ENCODE measurements at regions not wholly inside any gene's neighbourhood (a gene's known extent, or its start where the extent isn't known, plus 50 kb on each side); places are given as distances from the start of the nearest gene placed in this dataset.
"Not testable (repeated sequence)": the region's sequence is repeated elsewhere in the genome, so short reads cannot be mapped to it uniquely, and the experiment has no call there.

GRCh38 chr3:175940881-175941280 is 1081.7 kb downstream of the NAALADL2 start:
- no peak overlapping the region for H3K27ac Mint-ChIP-seq
- H3K36me3 Mint-ChIP-seq: no peaks in the 10 kb centered on the region
- Histone ChIP-seq H3K4me3 (replicated peaks in 1 of 3; ENCODE audit: low read depth in 2 of 3, low read length in 3 of 3) (no peak overlapping the region), H3K4me2 (replicated peaks; ENCODE audit: extremely low read depth, low read length, poor library complexity, severe bottlenecking) (no peak overlapping the region), H3K27me3 (ENCODE audit: control insufficient read depth in 2 of 2, insufficient read depth in 2 of 2, low read length in 2 of 2) (no peaks in the 10 kb centered on the region), H2AFZ (ENCODE audit: insufficient read depth, low read depth, low read length, poor library complexity, severe bottlenecking) (no peak overlapping the region), H3K9me3 (replicated peaks in 1 of 2; ENCODE audit: control insufficient read depth in 1 of 2, insufficient read depth in 1 of 2, low read length in 2 of 2) (peaks cover 28 to 40% of the 10 kb centered on the region in 2 donors), H3K4me1 (ENCODE audit: control insufficient read depth in 1 of 2, insufficient read depth in 2 of 2, low read length in 2 of 2) (no peaks in the 10 kb centered on the region), H3K27ac (ENCODE audit: low read depth in 1 of 2, low read length in 2 of 2) (no peak overlapping the region), H4K20me1 (ENCODE audit: insufficient read depth, low read length) (no peaks in the 10 kb centered on the region), H3K9ac (ENCODE audit: insufficient read depth, low read length, poor library complexity, severe bottlenecking) (no peak overlapping the region), H3K36me3 (replicated peaks in 1 of 2; ENCODE audit: control insufficient read depth in 1 of 2, insufficient read depth in 2 of 2, low read length in 2 of 2) (no peaks in the 10 kb centered on the region), H3K79me2 (ENCODE audit: insufficient read depth, low read length) (no peaks in the 10 kb centered on the region)
- H3K9me3 Mint-ChIP-seq: peaks cover 9 to 30% (median 24%) of the 10 kb centered on the region in 7 donors
- TF ChIP-seq, protein P1, sequence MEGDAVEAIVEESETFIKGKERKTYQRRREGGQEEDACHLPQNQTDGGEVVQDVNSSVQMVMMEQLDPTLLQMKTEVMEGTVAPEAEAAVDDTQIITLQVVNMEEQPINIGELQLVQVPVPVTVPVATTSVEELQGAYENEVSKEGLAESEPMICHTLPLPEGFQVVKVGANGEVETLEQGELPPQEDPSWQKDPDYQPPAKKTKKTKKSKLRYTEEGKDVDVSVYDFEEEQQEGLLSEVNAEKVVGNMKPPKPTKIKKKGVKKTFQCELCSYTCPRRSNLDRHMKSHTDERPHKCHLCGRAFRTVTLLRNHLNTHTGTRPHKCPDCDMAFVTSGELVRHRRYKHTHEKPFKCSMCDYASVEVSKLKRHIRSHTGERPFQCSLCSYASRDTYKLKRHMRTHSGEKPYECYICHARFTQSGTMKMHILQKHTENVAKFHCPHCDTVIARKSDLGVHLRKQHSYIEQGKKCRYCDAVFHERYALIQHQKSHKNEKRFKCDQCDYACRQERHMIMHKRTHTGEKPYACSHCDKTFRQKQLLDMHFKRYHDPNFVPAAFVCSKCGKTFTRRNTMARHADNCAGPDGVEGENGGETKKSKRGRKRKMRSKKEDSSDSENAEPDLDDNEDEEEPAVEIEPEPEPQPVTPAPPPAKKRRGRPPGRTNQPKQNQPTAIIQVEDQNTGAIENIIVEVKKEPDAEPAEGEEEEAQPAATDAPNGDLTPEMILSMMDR (IDR thresholded peaks at IDR 0.05): no peak
- no peak for DNase-seq
- H3K27me3 Mint-ChIP-seq (ENCODE audit: low read depth in 3 of 3): no peaks in the 10 kb centered on the region
- H3K4me1 Mint-ChIP-seq: no peaks in the 10 kb centered on the region
- whole genome bisulfite sequencing (ENCODE audit: insufficient coverage): 84% methylated on average over 6 of the region's 6 CpGs
- intact Hi-C loops (cut with micrococcal nuclease): no loop called here
- no peak overlapping the region for H3K4me3 Mint-ChIP-seq

- Mint-ChIP-seq H3K27me3 (ENCODE audit: low read depth in 3 of 3) (no peaks in the 10 kb centered on the region), H3K4me1 (no peaks in the 10 kb centered on the region), H3K36me3 (no peaks in the 10 kb centered on the region), H3K27ac (no peak overlapping the region), H3K4me3 (no peak overlapping the region), H3K9me3 (peaks cover 9 to 35% (median 28%) of the 10 kb centered on the region in 7 donors)
- DNase-seq: no peak
- Histone ChIP-seq H3K4me1 (ENCODE audit: control insufficient read depth in 1 of 2, insufficient read depth in 2 of 2, low read length in 2 of 2) (no peaks in the 10 kb centered on the region), H2AFZ (ENCODE audit: insufficient read depth, low read depth, low read length, poor library complexity, severe bottlenecking) (no peak overlapping the region), H3K4me3 (replicated peaks in 1 of 3; ENCODE audit: low read depth in 2 of 3, low read length in 3 of 3) (no peak overlapping the region), H3K9ac (ENCODE audit: insufficient read depth, low read length, poor library complexity, severe bottlenecking) (no peak overlapping the region), H3K79me2 (ENCODE audit: insufficient read depth, low read length) (no peaks in the 10 kb centered on the region), H4K20me1 (ENCODE audit: insufficient read depth, low read length) (no peaks in the 10 kb centered on the region), H3K36me3 (replicated peaks in 1 of 2; ENCODE audit: control insufficient read depth in 1 of 2, insufficient read depth in 2 of 2, low read length in 2 of 2) (no peaks in the 10 kb centered on the region), H3K9me3 (replicated peaks in 1 of 2; ENCODE audit: control insufficient read depth in 1 of 2, insufficient read depth in 1 of 2, low read length in 2 of 2) (peaks cover 34 to 41% of the 10 kb centered on the region in 2 donors), H3K4me2 (replicated peaks; ENCODE audit: extremely low read depth, low read length, poor library complexity, severe bottlenecking) (no peak overlapping the region), H3K27ac (ENCODE audit: low read depth in 1 of 2, low read length in 2 of 2) (no peak overlapping the region), H3K27me3 (ENCODE audit: control insufficient read depth in 2 of 2, insufficient read depth in 2 of 2, low read length in 2 of 2) (no peaks in the 10 kb centered on the region)
- intact Hi-C loops (cut with micrococcal nuclease): no loop called here
- TF ChIP-seq, protein P1 (IDR thresholded peaks at IDR 0.05): no peak
- 100% methylated on average over 5 of the region's 5 CpGs for whole genome bisulfite sequencing (ENCODE audit: insufficient coverage)
These were observed 1081.1 kb downstream of the NAALADL2 start for GRCh38 chr3:175940243-175940642.

DNA sequence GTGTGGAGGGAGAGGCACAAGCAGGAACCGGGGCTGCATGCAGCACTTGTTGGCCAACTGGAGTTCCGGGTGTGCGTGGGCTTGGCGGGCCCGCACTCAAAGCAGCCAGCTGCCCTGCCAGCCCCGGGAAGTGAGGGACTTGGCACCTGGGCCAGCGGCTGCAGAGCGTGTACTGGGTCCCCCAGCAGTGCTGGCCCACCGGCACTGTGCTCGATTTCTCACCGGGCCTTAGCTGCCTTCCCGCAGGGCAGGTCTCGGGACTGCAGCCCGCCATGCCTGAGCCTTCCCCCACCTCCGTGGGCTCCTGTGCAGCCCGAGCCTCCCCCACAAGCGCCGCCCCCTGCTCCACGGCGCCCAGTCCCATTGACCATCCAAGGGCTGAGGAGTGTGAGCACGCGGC is 1078.2 kb downstream of the NAALADL2 start:
- H3K4me1 ChIP-seq (ENCODE audit: control insufficient read depth in 1 of 2, insufficient read depth in 2 of 2, low read length in 2 of 2); H3K4me3 ChIP-seq (replicated peaks in 1 of 3; ENCODE audit: low read depth in 2 of 3, low read length in 3 of 3); H3K4me3 Mint-ChIP-seq; H3K27ac Mint-ChIP-seq; H3K27me3 Mint-ChIP-seq (ENCODE audit: low read depth in 3 of 3); H3K36me3 Mint-ChIP-seq; H4K20me1 ChIP-seq (ENCODE audit: insufficient read depth, low read length); intact Hi-C loops (cut with micrococcal nuclease); H3K4me2 ChIP-seq (replicated peaks; ENCODE audit: extremely low read depth, low read length, poor library complexity, severe bottlenecking); H3K4me1 Mint-ChIP-seq; H3K9ac ChIP-seq (ENCODE audit: insufficient read depth, low read length, poor library complexity, severe bottlenecking); DNase-seq; H3K79me2 ChIP-seq (ENCODE audit: insufficient read depth, low read length); H3K27ac ChIP-seq (ENCODE audit: low read depth in 1 of 2, low read length in 2 of 2); H3K36me3 ChIP-seq (replicated peaks in 1 of 2; ENCODE audit: control insufficient read depth in 1 of 2, insufficient read depth in 2 of 2, low read length in 2 of 2); H3K27me3 ChIP-seq (ENCODE audit: control insufficient read depth in 2 of 2, insufficient read depth in 2 of 2, low read length in 2 of 2); H2AFZ ChIP-seq (ENCODE audit: insufficient read depth, low read depth, low read length, poor library complexity, severe bottlenecking): not testable (repeated sequence)
- H3K9me3 Mint-ChIP-seq: peaks cover 5 to 41% (median 27%) of the 10 kb centered on the region in 7 donors
- H3K9me3 ChIP-seq (replicated peaks in 1 of 2; ENCODE audit: control insufficient read depth in 1 of 2, insufficient read depth in 1 of 2, low read length in 2 of 2): peaks cover 45 to 52% of the 10 kb centered on the region in 2 donors
- 95% methylated on average over 19 of the region's 22 CpGs for WGBS (ENCODE audit: insufficient coverage)
